GM19397 (cell line): ENCODE measurements at regions not wholly inside any gene's neighbourhood (a gene's known extent, or its start where the extent isn't known, plus 50 kb on each side); places are given as distances from the start of the nearest gene placed in this dataset.
A peak's percentile ranks its signal among the peaks of the same experiment; 100 is the strongest.

Experiments
- ATAC-seq: cut with Tn5 transposase; IDR thresholded peaks from one replicate; pipeline ENCODE4 v1.9.1; 2021; ENCODE audit warnings: mild to moderate bottlenecking, moderate library complexity; ENCODE audit not compliant: unreplicated experiment

- ATAC-seq, result no peak
These were observed 635.6 kb downstream of the TRAM1L1 start for GRCh38 chr4:116449764-116450163.

- ATAC-seq, result no peak
These were observed 641.3 kb downstream of the TRAM1L1 start for GRCh38 chr4:116444117-116444516.

- ATAC-seq, result no peak
These were observed 646.2 kb downstream of the TRAM1L1 start for GRCh38 chr4:116438981-116439729.

- ATAC-seq, result no peak
These were observed 647.0 kb downstream of the TRAM1L1 start for GRCh38 chr4:116438417-116438816.

- ATAC-seq, result no peak
These were observed 657.7 kb downstream of the TRAM1L1 start for GRCh38 chr4:116427666-116428065.

GRCh38 chr4:116413222-116413621 lies 672.2 kb downstream of the TRAM1L1 start:
- no peak for ATAC-seq

DNA sequence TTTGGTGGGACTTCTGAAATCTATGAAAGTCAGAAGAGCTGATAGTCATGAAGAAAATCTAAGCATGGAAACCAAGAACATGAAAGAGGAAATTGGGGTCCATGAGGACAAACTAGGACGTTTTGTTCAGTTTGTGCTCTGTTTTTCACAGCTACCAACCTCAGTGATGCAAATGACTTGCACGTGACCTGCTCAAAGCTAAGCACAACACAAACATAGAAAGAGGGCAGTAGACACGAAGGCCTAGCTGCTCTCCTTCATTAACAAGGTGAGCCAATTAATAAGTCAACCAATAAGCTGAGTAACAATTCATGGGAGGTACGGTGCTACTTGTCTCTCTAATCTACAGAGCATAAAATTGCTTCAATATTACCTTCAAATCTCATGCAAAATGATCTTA lies 684.1 kb downstream of the TRAM1L1 start:
- ATAC-seq, result no peak

DNA sequence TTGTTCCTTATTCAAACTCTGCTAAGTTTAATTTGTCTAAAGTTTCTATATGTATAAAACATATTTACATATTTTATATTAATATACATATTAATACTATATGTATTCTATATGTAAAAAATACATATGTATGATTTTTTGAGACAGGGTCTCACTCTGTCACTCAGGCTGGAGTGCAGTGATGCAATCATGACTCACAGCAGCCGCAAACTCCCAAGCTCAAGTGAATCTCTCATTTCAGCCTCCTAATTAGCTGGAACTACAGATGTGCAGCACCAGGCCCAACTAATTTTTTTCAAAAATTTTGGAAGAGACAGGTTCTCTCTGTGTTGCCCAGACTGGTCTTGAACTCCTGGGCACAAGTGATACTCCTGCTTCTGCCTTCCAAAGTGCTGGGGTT lies 684.9 kb downstream of the TRAM1L1 start:
- no peak for ATAC-seq

- no peak for ATAC-seq
These were observed 687.7 kb downstream of the TRAM1L1 start for GRCh38 chr4:116397714-116398113.

DNA sequence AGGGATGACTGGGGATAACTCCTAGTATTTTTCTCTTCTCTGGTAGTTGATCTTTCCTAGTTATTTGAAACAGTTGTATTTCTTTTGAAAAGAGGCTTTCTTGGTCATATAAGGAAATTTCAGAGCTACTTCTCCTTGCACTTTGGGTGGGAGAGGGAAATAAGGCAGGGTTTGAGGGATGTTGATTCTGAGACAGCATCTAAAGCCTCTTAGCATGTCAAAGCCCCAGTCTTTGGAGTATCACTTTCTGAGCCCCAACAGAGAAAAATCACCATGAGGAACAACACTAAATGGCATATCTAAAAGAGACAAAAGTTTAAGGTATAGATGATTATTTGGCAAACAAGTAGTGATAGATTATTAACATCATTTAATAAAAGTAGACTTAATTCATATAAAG lies 688.1 kb downstream of the TRAM1L1 start:
- ATAC-seq, result no peak

DNA sequence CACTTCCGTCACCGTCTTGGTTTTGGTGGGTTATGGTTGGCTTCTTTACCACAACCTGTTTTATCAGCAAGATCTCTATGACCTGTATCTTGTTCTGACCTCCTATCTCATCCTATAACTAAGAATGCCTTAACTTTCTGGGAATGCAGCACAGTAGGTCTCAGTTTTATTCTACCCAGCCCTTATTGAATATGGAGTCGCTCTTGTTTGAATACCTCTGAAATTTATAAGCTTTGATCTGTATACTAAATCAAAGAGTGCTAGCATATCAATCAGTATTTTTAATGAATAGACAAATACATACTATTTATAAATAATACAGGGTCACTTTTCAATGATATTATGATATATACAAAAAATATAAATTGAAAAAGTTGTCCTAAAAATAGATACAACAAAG lies 690.0 kb downstream of the TRAM1L1 start:
- no peak for ATAC-seq

- no peak for ATAC-seq
These were observed 694.4 kb downstream of the TRAM1L1 start for GRCh38 chr4:116391020-116391419.

GRCh38 chr4:116389139-116389538 lies 696.2 kb downstream of the TRAM1L1 start:
- no peak for ATAC-seq

GRCh38 chr4:116387937-116388474 lies 697.4 kb downstream of the TRAM1L1 start:
- no peak for ATAC-seq

GRCh38 chr4:116386856-116387255 lies 698.5 kb downstream of the TRAM1L1 start:
- ATAC-seq, result no peak

GRCh38 chr4:116385583-116385982 lies 699.8 kb downstream of the TRAM1L1 start:
- ATAC-seq, result no peak

GRCh38 chr4:116374815-116375214 lies 710.6 kb downstream of the TRAM1L1 start:
- no peak for ATAC-seq

GRCh38 chr4:116362583-116362982 lies 722.8 kb downstream of the TRAM1L1 start:
- ATAC-seq, result no peak

DNA sequence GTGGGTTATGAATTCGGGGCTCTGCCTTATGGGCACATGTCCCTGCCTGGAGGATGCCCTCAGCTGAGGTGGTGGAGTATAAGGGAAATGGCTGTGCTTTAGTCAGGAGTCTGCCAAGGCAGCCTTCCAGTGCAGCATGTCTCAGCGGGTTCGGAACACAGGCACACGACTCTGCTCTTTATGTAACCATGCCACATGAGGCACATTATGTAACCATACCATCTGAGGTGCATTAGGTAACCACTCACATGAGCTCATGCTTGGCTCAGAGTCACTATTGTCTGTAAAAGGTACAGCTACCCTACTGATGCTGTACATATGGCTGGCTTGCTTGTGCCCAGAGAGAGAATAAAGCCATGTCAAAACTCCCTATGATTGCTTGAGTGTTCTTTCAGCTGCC lies 723.6 kb downstream of the TRAM1L1 start:
- no peak for ATAC-seq

GRCh38 chr4:116358633-116359222 lies 726.6 kb downstream of the TRAM1L1 start:
- ATAC-seq, result peak; percentile 99

DNA sequence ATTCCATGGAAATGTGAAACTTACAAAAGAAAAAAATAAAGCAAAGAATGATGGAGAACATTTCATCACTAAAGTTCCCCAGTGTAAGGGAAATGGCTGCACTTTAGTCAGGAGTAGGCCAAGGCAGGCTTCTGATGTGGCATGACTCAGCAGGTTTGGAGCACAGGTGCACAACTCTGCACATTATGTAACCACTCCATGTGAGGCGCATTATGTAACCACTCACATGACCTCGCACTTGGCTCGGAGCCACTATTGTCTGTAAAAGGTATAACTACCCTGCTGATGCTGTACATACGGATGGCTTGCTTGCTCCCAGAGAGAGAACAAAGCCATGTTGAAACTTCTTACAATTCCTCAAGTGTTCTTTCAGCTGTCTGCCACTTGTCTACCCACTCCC lies 727.6 kb downstream of the TRAM1L1 start:
- ATAC-seq, result no peak

DNA sequence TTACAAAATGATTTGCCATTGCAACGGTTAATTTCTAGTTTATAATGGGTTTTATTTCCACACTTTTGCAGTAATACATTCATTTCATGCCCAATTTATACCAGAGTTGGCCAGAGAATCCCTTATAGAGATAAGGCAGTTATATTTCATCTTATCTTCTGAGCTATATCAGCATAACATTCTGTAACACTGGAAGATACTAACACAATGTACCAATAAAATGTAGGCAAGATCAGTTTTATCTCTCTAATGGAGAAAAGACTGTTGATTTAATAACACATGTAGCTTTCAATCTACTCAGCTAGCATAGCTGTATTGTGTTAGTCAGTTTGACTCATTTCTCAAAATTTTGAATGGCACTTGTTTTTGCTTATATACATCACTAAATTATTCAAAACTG lies 738.6 kb downstream of the TRAM1L1 start:
- no peak for ATAC-seq
